ENCODE measurements at regions not wholly inside any gene's neighbourhood (a gene's known extent, or its start where the extent isn't known, plus 50 kb on each side); places are given as distances from the start of the nearest gene placed in this dataset.
"Not testable (repeated sequence)": the region's sequence is repeated elsewhere in the genome, so short reads cannot be mapped to it uniquely, and the experiment has no call there.

DNA sequence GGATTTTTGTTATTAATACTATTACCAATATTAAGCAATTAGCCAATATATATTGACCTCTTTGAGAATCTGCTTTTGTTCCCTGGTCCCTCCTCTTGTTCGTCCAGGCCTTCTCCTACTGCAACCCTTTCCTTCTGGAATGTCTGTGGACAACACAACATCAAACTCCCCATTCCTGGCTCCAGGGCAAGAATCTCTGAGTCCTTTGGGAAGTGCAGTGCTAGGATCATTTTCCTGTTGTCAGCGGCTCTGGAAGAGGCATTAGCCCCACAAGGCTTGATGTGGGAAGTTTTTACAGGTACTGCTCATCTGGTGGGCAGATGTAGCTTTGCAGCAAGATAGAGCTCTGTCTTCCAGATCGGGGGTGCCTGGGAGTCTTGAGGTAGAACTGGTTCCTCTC lies 74.3 kb downstream of the RPUSD4 start:
- no peak for FAIRE-seq
- no peak for DNase-seq (ENCODE audit: insufficient read length)
- TF ChIP-seq TAF1 (IDR thresholded peaks at IDR 0.05; ENCODE audit: borderline replicate concordance, low read depth, low read length), result no peak
- no peak for TF ChIP-seq POLR2A (IDR thresholded peaks at IDR 0.05; ENCODE audit: low read depth, low read length)
- no peak for TF ChIP-seq POLR2AphosphoS5 (IDR thresholded peaks at IDR 0.05; ENCODE audit: low read depth, low read length)

GRCh38 chr11:126136507-126136906 lies 73.8 kb upstream of the CDON start:
- TF ChIP-seq POLR2AphosphoS5 (IDR thresholded peaks at IDR 0.05; ENCODE audit: low read depth, low read length), result no peak
- TF ChIP-seq POLR2A (IDR thresholded peaks at IDR 0.05; ENCODE audit: low read depth, low read length), result no peak
- no peak for TF ChIP-seq TAF1 (IDR thresholded peaks at IDR 0.05; ENCODE audit: borderline replicate concordance, low read depth, low read length)
- DNase-seq (ENCODE audit: insufficient read length), result no peak
- no peak for FAIRE-seq

DNA sequence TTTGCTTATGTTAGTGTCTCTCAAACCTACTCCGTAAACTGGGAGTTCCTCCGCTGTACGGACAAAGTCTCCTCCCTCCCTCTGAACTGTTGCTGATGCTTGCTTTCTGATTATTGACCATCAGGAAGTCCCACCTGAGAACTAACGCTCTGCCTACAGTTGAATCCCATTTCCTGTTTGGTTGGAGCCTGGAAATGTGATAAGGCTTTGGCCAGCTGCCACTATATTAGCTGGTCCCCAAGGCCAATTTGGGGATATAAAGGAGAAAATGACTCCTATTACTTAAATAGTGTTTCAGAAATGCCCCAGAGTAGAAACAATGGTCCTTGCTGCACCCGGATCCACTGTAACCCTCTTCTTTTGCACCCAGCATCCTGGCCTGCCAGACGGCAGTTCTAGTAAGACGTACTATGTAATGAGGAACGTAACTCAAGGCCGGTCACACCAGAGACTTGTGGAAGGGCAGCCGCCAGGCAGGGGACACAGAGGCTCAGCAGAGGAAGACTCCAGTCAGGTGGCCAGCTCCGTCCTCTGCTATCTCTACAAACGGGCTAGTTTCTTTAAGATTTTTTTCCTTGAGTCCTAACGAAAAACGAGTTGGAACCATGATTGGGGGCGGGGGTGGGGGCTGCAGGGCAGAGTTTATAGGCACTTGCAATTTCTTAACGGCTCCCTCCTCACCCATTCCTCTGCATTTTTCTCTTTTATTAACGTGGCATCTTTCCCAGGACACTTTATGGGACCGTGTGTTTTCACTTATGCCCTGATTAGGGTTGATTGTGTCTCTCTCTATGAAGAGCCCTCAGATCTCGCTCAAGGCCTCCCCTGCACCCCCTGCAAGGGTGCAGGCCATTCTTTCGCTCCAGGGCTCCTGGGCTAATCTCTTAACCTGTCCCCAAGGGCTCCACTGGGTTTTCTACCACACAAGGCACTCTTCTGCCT lies 72.8 kb upstream of the CDON start:
- TF ChIP-seq POLR2A (IDR thresholded peaks at IDR 0.05; ENCODE audit: low read depth, low read length) (no peak), TAF1 (IDR thresholded peaks at IDR 0.05; ENCODE audit: borderline replicate concordance, low read depth, low read length) (no peak), POLR2AphosphoS5 (IDR thresholded peaks at IDR 0.05; ENCODE audit: low read depth, low read length) (no peak)
- FAIRE-seq (no peak), DNase-seq (ENCODE audit: insufficient read length) (no peak)

DNA sequence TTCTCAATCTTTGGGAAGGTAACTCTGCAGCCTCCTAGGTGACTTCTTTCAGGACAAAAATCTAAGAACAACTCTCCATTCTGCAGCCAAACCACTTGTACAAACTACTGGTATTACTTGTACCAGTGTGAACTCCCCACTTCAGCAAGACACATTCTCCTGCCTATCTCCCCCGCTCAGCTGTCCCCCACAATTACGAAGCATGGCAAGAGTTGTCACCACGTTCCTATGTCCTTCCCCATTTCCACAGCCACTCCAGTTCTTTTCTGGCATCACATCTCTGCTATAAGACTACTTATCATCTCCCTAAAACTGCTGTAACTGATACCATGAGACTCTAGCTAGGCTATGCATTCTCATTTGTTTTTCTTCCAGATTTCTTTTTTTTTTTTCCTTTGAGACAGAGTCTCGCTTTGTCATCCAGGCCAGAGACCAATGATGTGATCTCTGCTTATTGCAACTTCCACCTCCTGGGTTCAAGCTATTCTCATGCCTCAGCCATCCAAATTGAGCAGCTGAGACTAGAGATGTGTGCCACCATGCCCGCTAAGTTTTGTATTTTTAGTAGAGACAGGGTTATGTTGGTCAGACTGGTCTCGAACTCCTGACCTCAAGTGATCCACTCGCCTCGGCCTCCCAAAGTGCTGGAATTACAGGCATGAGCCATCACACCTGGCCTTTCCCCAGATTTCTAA lies 71.9 kb upstream of the CDON start:
- FAIRE-seq, result no peak
- TF ChIP-seq POLR2A (IDR thresholded peaks at IDR 0.05; ENCODE audit: low read depth, low read length) (no peak), POLR2AphosphoS5 (IDR thresholded peaks at IDR 0.05; ENCODE audit: low read depth, low read length) (no peak), TAF1 (IDR thresholded peaks at IDR 0.05; ENCODE audit: borderline replicate concordance, low read depth, low read length) (no peak)
- no peak for DNase-seq (ENCODE audit: insufficient read length)

DNA sequence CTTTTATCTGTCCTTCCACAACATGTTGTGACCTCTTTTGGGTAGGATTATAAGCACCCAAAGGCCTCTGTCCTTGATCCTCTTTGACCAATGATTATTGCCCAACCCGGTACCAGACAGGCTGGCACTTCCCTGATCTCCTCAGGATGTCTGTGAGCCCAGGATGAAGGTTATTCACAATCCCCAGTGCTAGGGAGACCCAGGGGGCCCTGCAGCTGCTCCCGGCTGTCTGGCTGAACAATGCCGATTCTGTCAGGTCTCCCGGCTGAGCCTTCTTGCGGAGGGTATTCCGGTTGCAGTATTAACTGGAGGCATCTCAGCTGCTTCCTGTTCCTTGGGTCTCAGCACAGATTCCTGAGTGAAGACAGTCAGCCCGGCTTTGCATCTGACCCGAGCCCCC lies 71.2 kb upstream of the CDON start:
- FAIRE-seq (no peak), DNase-seq (ENCODE audit: insufficient read length) (no peak)
- TF ChIP-seq POLR2A (IDR thresholded peaks at IDR 0.05; ENCODE audit: low read depth, low read length) (no peak), TAF1 (IDR thresholded peaks at IDR 0.05; ENCODE audit: borderline replicate concordance, low read depth, low read length) (no peak), POLR2AphosphoS5 (IDR thresholded peaks at IDR 0.05; ENCODE audit: low read depth, low read length) (no peak)

DNA sequence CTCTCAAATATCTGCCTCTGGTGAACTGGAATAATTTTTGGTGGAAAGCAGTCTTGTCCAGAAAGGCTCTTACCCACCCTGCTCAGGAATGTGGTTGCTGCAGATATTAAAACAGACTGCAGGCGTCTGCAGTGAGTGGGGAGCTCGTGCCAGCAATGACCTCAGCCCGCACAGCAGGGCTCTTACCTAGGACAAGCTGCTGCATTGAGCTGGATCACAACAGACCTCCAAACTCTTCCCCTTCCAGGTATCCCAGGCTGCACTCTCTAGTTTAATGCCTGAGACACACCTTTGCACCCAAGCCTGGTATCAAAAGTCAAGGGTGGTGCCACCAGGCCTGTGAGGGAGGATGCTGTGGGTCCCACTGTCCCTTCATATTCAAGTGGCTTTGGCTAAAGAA lies 69.7 kb upstream of the CDON start:
- DNase-seq (ENCODE audit: insufficient read length) (no peak), FAIRE-seq (no peak)
- TF ChIP-seq TAF1 (IDR thresholded peaks at IDR 0.05; ENCODE audit: borderline replicate concordance, low read depth, low read length) (no peak), POLR2AphosphoS5 (IDR thresholded peaks at IDR 0.05; ENCODE audit: low read depth, low read length) (no peak), POLR2A (IDR thresholded peaks at IDR 0.05; ENCODE audit: low read depth, low read length) (no peak)

DNA sequence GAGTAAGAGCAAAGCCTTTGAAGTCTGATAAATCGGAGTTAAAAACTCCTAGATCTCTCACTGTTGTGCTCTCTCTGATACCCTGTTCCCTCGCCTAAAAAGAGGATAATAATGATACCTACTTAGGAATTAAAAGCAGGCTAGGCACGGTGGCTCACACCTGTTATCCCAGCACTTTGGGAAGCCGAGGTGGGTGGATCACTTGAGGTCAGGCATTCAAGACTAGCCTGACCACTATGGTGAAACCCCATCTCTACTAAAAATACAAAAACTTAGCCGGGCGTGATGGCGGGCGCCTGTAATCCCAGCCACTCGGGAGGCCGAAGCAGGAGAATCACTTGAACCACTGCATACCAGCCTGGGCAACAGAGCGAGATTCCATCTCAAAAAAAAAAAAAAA lies 68.1 kb upstream of the CDON start:
- FAIRE-seq; DNase-seq (ENCODE audit: insufficient read length): not testable (repeated sequence)

GRCh38 chr11:126129727-126130671 lies 67.3 kb upstream of the CDON start:
- TF ChIP-seq POLR2AphosphoS5 (IDR thresholded peaks at IDR 0.05; ENCODE audit: low read depth, low read length) (no peak), TAF1 (IDR thresholded peaks at IDR 0.05; ENCODE audit: borderline replicate concordance, low read depth, low read length) (no peak), POLR2A (IDR thresholded peaks at IDR 0.05; ENCODE audit: low read depth, low read length) (no peak)
- no peak for FAIRE-seq

GRCh38 chr11:126127898-126128297 lies 65.2 kb upstream of the CDON start:
- no peak for DNase-seq (ENCODE audit: insufficient read length)
- FAIRE-seq, result no peak
- no peak for TF ChIP-seq TAF1 (IDR thresholded peaks at IDR 0.05; ENCODE audit: borderline replicate concordance, low read depth, low read length)
- TF ChIP-seq POLR2AphosphoS5 (IDR thresholded peaks at IDR 0.05; ENCODE audit: low read depth, low read length), result no peak
- no peak for TF ChIP-seq POLR2A (IDR thresholded peaks at IDR 0.05; ENCODE audit: low read depth, low read length)

More at GRCh38 chr11:126129727-126130671, 67.3 kb upstream of the CDON start:
- no peak for DNase-seq (ENCODE audit: insufficient read length)

- no peak for FAIRE-seq
- no peak for TF ChIP-seq TAF1 (IDR thresholded peaks at IDR 0.05; ENCODE audit: borderline replicate concordance, low read depth, low read length)
- TF ChIP-seq POLR2AphosphoS5 (IDR thresholded peaks at IDR 0.05; ENCODE audit: low read depth, low read length), result no peak
- no peak for TF ChIP-seq POLR2A (IDR thresholded peaks at IDR 0.05; ENCODE audit: low read depth, low read length)
- no peak for DNase-seq (ENCODE audit: insufficient read length)
Observed at GRCh38 chr11:126127284-126127845, 64.7 kb upstream of the CDON start.

GRCh38 chr11:126124231-126124661 lies 61.6 kb upstream of the CDON start:
- DNase-seq (ENCODE audit: insufficient read length), result no peak
- no peak for TF ChIP-seq TAF1 (IDR thresholded peaks at IDR 0.05; ENCODE audit: borderline replicate concordance, low read depth, low read length)
- TF ChIP-seq POLR2AphosphoS5 (IDR thresholded peaks at IDR 0.05; ENCODE audit: low read depth, low read length), result no peak
- TF ChIP-seq POLR2A (IDR thresholded peaks at IDR 0.05; ENCODE audit: low read depth, low read length), result no peak
- FAIRE-seq, result no peak

Data from GM12892 (cell line).